PC-9 (cell line): ENCODE measurements at regions not wholly inside any gene's neighbourhood (a gene's known extent, or its start where the extent isn't known, plus 50 kb on each side); places are given as distances from the start of the nearest gene placed in this dataset.

Experiments used
- EZH2 ChIP-seq: fragments of 200-600 bp; sonication (generic); IDR thresholded peaks from 2 replicates; pipeline ENCODE4 v1.8.0; 2017; ENCODE audit warnings: antibody characterized with exemption, low read depth
- TF ChIP-seq, protein P1 (sequence below): fragments of 200-600 bp; sonication (generic); conservative IDR thresholded peaks from 2 replicates; pipeline ENCODE4 v1.6.1; 2017; ENCODE audit warnings: mixed run types, antibody characterized with exemption, mild to moderate bottlenecking, moderate library complexity

DNA sequence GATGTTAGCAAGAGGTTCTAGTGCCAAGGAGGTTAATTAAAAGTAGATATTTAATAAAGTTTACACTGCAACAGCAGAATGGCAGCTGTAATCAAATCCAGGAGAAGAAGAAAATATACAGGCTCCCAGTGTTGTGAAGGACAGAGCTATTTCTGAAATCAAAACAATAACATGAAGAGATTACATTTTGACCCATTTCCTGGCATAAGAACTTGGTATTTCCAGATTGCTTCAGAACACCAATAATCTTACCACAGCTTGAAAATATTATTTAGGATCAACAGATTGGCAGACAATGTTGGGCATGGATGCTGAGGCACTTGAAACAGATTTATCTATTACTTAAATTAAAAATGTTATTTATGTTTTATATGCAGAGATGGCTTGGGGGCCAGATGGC lies 692.5 kb downstream of the KCNA4 start:
- TF ChIP-seq, protein P1, sequence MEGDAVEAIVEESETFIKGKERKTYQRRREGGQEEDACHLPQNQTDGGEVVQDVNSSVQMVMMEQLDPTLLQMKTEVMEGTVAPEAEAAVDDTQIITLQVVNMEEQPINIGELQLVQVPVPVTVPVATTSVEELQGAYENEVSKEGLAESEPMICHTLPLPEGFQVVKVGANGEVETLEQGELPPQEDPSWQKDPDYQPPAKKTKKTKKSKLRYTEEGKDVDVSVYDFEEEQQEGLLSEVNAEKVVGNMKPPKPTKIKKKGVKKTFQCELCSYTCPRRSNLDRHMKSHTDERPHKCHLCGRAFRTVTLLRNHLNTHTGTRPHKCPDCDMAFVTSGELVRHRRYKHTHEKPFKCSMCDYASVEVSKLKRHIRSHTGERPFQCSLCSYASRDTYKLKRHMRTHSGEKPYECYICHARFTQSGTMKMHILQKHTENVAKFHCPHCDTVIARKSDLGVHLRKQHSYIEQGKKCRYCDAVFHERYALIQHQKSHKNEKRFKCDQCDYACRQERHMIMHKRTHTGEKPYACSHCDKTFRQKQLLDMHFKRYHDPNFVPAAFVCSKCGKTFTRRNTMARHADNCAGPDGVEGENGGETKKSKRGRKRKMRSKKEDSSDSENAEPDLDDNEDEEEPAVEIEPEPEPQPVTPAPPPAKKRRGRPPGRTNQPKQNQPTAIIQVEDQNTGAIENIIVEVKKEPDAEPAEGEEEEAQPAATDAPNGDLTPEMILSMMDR, result no peak
- no peak for TF ChIP-seq EZH2
